K562 (cell line): ENCODE measurements at regions not wholly inside any gene's neighbourhood (a gene's known extent, or its start where the extent isn't known, plus 50 kb on each side); places are given as distances from the start of the nearest gene placed in this dataset.

ENCODE experiments used
- ATAC-seq: fragments of 200-7000 bp; cut with Tn5 transposase; 3 replicates; pipeline ENCODE4 v1.9.1; 2020; ENCODE audit warnings: moderate library complexity
- BruUV-seq: library from RNA; stranded (reverse); fragments of 400-500 nt; replicated peaks from 2 replicates; lab custom pipeline; 2021; lab: Mats Ljungman, UMichigan
- CTCF ChIA-PET: fragments of 300-600 bp; formaldehyde crosslinking; extraction: SDS; loops from one replicate; lab custom pipeline; 2021; ENCODE audit warnings: low intra/inter-chr PET ratio; lab: Yijun Ruan, JAX
- POLR2A ChIA-PET: fragments of 300-600, 350-650 bp; sonication (Branson Sonifier 250); formaldehyde crosslinking; extraction: SDS; loops from one replicate; lab custom pipeline; 2021; ENCODE audit warnings: antibody characterized with exemption, inconsistent platforms; lab: Yijun Ruan, JAX
- DNase-seq, 4 experiments: peaks; one replicate each; pipeline versions ENCODE4 v3.0.0 to v3.0.0-alpha.2; 2011 to 2018; ENCODE audit warnings: low spot score in 3 of 4, mixed read lengths in 3 of 4; ENCODE audit errors: extremely low read depth in 1 of 4
- FAIRE-seq: peaks from 2 replicates; lab custom pipeline; 2011; peaks lifted over from hg19 to GRCh38; lab: Jason Lieb, UNC
- H2AFZ ChIP-seq: 2 replicates; pipeline ENCODE4 v1.6.0; 2011; ENCODE audit warnings: low read depth, low read length, control low read depth, inconsistent platforms
- H3K27ac ChIP-seq: fragments of 200-600 bp; 3 replicates; pipeline ENCODE4 v1.8.0; 2011; ENCODE audit warnings: low read depth, mild to moderate bottlenecking, control low read depth, inconsistent platforms, low read length, moderate library complexity, mixed read lengths; ENCODE audit errors: extremely low read depth
- H3K27me3 ChIP-seq, 2 experiments: fragments of 300-600 bp in 1 of 2; 2 replicates in 1 of 2; 3 replicates in 1 of 2; pipeline versions ENCODE4 v1.6.0 to v1.8.0; 2011; ENCODE audit warnings: inconsistent platforms in 2 of 2, low read length in 2 of 2, mild to moderate bottlenecking in 1 of 2, mixed read lengths in 1 of 2, moderate library complexity in 1 of 2; ENCODE audit not compliant: control insufficient read depth in 2 of 2, insufficient read depth in 2 of 2
- H3K36me3 ChIP-seq: fragments of 300-600 bp; 3 replicates; pipeline ENCODE4 v1.8.0; 2011; ENCODE audit warnings: mild to moderate bottlenecking, low read length, inconsistent platforms; ENCODE audit not compliant: control insufficient read depth, insufficient read depth
- H3K4me1 ChIP-seq, 2 experiments: fragments of 200-600 bp in 1 of 2; replicated peaks in 1 of 2; 2 replicates in 1 of 2; 3 replicates in 1 of 2; pipeline versions ENCODE4 v1.5.1 to v1.8.0; 2011; ENCODE audit warnings: inconsistent platforms in 2 of 2, low read length in 2 of 2, mild to moderate bottlenecking in 1 of 2, mixed read lengths in 1 of 2, moderate library complexity in 1 of 2; ENCODE audit not compliant: control insufficient read depth in 2 of 2, insufficient read depth in 2 of 2
- H3K4me2 ChIP-seq: 2 replicates; pipeline ENCODE4 v1.6.1; 2011; ENCODE audit warnings: low read length, control low read depth, inconsistent platforms, mixed read lengths; ENCODE audit not compliant: insufficient read depth
- H3K4me3 ChIP-seq: fragments of 200-600 bp; sonication (generic), shearing (Covaris generic); 2 replicates; pipeline ENCODE4 v1.5.1; 2016; ENCODE audit warnings: control low read depth, inconsistent platforms
- H3K79me2 ChIP-seq: fragments of 200-600 bp; 3 replicates; pipeline ENCODE4 v1.8.0; 2011; ENCODE audit warnings: low read length, inconsistent platforms; ENCODE audit not compliant: control insufficient read depth, insufficient read depth
- H3K9ac ChIP-seq, 2 experiments: 2 replicates each; pipeline versions ENCODE4 v1.6.0 to v1.6.1; 2011; ENCODE audit warnings: low read depth in 2 of 2, low read length in 2 of 2, control low read depth in 1 of 2, inconsistent platforms in 1 of 2, mild to moderate bottlenecking in 1 of 2, mixed read lengths in 1 of 2; ENCODE audit not compliant: insufficient read depth in 1 of 2
- H3K9me1 ChIP-seq: one replicate; pipeline ENCODE4 v1.6.0; 2011; ENCODE audit warnings: inconsistent platforms, mild to moderate bottlenecking, low read length, moderate library complexity; ENCODE audit not compliant: control insufficient read depth, insufficient read depth
- H3K9me3 ChIP-seq: replicated peaks from 2 replicates; pipeline ENCODE4 v1.5.1; 2011; ENCODE audit warnings: low read depth, low read length, inconsistent platforms; ENCODE audit not compliant: control insufficient read depth, insufficient read depth
- H4K20me1 ChIP-seq: replicated peaks from 2 replicates; pipeline ENCODE4 v1.6.1; 2011; ENCODE audit warnings: low read length, inconsistent platforms, mixed read lengths; ENCODE audit not compliant: control insufficient read depth, insufficient read depth
- ASH1L ChIP-seq: fragments of 450-650 bp; IDR thresholded peaks from 2 replicates; pipeline ENCODE4 v1.6.1; 2018; ENCODE audit warnings: borderline replicate concordance, mild to moderate bottlenecking, low read depth; ENCODE audit not compliant: partially characterized antibody
- CUX1 ChIP-seq: fragments of 200-800 bp; sonication (Bioruptor generic); IDR thresholded peaks from 2 replicates; pipeline ENCODE4 v1.6.1; 2016; ENCODE audit warnings: missing genetic modification characterization, missing compliant biosample characterization
- E2F3 ChIP-seq: fragments of 250-450 bp; sonication (Bioruptor Pico); IDR thresholded peaks from 2 replicates; pipeline ENCODE4 v1.4.0; 2020; ENCODE audit warnings: mild to moderate bottlenecking
- HBP1 ChIP-seq: fragments of 450-650 bp; formaldehyde crosslinking; IDR thresholded peaks from 2 replicates; pipeline ENCODE4 v1.4.0; 2022; ENCODE audit warnings: missing genetic modification characterization
- ILK ChIP-seq: fragments of 450-650 bp; IDR thresholded peaks from 2 replicates; pipeline ENCODE4 v1.6.1; 2016; ENCODE audit warnings: missing genetic modification characterization, low read depth, mild to moderate bottlenecking, missing compliant biosample characterization, moderate library complexity, borderline replicate concordance
- MTA2 ChIP-seq: fragments of 450-650 bp; IDR thresholded peaks from 2 replicates; pipeline ENCODE4 v1.6.1; 2016; ENCODE audit warnings: low read depth
- NR2F6 ChIP-seq: fragments of 450-650 bp; formaldehyde crosslinking; IDR thresholded peaks from 2 replicates; pipeline ENCODE4 v1.4.0; 2020; ENCODE audit warnings: mild to moderate bottlenecking
- PKNOX1 ChIP-seq: fragments of 450-650 bp; IDR thresholded peaks from 2 replicates; pipeline ENCODE4 v1.6.1; 2016
- ZBTB7A ChIP-seq: IDR thresholded peaks from 2 replicates; pipeline ENCODE4 v1.6.1; 2011; ENCODE audit warnings: low read depth, mild to moderate bottlenecking, low read length, moderate library complexity, borderline replicate concordance; ENCODE audit not compliant: control insufficient read depth
- WGBS: fragments of 100-300 bp; shearing (Covaris generic); methylation state at CpG from one replicate; pipeline ENCODE4 v1.1.6; 2016; ENCODE audit warnings: low coverage, mixed read lengths; ENCODE audit not compliant: insufficient coverage; ENCODE audit errors: missing lambda C conversion rate; 5-methylcytosine and 5-hydroxymethylcytosine counted together
- in situ Hi-C: fragments of 300-500 bp; cut with MboI; formaldehyde crosslinking; loops from 4 replicates; pipeline ENCODE4 v1.15.0; 2018; ENCODE audit warnings: inconsistent platforms, mixed read lengths
- intact Hi-C: fragments of 100-400 bp; cut with micrococcal nuclease; formaldehyde crosslinking; loops from 2 replicates; pipeline ENCODE4 v1.14.2; 2022
- TF ChIP-seq, protein P1 (sequence below): sonication (generic); formaldehyde crosslinking; IDR thresholded peaks from 2 replicates; pipeline ENCODE4 v1.8.1; 2023; ENCODE audit warnings: mild to moderate bottlenecking, missing genetic modification reagents, moderate library complexity

GRCh38 chr15:96023081-96023480, 307.4 kb upstream of the NR2F2 start (continued):
- TF ChIP-seq HBP1 (CRISPR knock-in tag): no peak
- no peak for TF ChIP-seq ILK (tag)

DNA sequence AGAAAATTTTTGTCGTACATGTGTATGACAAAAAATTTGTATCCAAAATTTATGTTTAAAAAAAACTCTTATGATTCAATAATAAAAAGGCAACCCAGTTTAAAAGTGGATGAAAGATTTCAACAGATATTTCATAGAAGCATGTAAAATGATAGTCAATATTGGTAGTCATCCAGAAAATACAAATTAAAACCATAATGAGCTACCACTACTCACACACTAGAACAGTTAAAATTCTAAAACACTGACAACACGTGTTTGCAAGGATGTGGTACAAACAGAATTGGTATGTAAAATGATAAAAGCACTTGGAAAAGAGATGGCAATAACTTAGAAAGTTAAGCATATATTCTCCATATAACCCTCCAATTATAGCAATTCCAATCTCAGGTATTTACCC, 303.0 kb upstream of the NR2F2 start:
- DNase-seq (no peak), FAIRE-seq (no peak), ATAC-seq (no peak)
- in situ Hi-C loops: no loop called here
- H3K4me2 ChIP-seq: no peak overlapping the region
- ChIA-PET CTCF (no interaction called here), POLR2A (no interaction called here)
- 0 out of 5 replicates have a peak, but pooled peaks cover 0 to 9% of the 10 kb centered on the region in 2 experiments for H3K4me1 ChIP-seq
- H3K79me2 ChIP-seq: no peaks in the 10 kb centered on the region
- no peaks in the 10 kb centered on the region for H3K9me3 ChIP-seq
- H2AFZ ChIP-seq: 0 out of 2 replicates have a peak overlapping the region, but pooled peaks have one; percentile 17
- no peaks in the 10 kb centered on the region for H3K36me3 ChIP-seq
- no peak overlapping the region for H3K27ac ChIP-seq
- H3K27me3 ChIP-seq: no peaks in the 10 kb centered on the region
- no peaks in the 10 kb centered on the region for H4K20me1 ChIP-seq
- intact Hi-C loops: no loop called here
- H3K9ac ChIP-seq: no peak overlapping the region
- no TSS peak for BruUV-seq
- H3K4me3 ChIP-seq: no peak overlapping the region
- 54% methylated on average over 2 of the region's 2 CpGs for WGBS
- no peaks in the 10 kb centered on the region for H3K9me1 ChIP-seq
- no peak for TF ChIP-seq PKNOX1
- no peak for TF ChIP-seq E2F3 (CRISPR knock-in tag)
- TF ChIP-seq NR2F6: no peak
- no peak for TF ChIP-seq ZBTB7A
- TF ChIP-seq MTA2: no peak
- TF ChIP-seq ASH1L: no peak
- TF ChIP-seq, protein P1, sequence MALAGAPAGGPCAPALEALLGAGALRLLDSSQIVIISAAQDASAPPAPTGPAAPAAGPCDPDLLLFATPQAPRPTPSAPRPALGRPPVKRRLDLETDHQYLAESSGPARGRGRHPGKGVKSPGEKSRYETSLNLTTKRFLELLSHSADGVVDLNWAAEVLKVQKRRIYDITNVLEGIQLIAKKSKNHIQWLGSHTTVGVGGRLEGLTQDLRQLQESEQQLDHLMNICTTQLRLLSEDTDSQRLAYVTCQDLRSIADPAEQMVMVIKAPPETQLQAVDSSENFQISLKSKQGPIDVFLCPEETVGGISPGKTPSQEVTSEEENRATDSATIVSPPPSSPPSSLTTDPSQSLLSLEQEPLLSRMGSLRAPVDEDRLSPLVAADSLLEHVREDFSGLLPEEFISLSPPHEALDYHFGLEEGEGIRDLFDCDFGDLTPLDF: no peak
- TF ChIP-seq CUX1 (CRISPR knock-in tag): no peak
